ENCODE measurements at regions not wholly inside any gene's neighbourhood (a gene's known extent, or its start where the extent isn't known, plus 50 kb on each side); places are given as distances from the start of the nearest gene placed in this dataset.

GRCh38 chr5:174358276-174358675, 312.8 kb downstream of the NSG2 start:
- Histone ChIP-seq H3K9me3 (ENCODE audit: low read depth) (no peaks in the 10 kb centered on the region), H3K4me3 (no peak overlapping the region), H3K27ac (no peak overlapping the region), H3K4me2 (no peak overlapping the region), H3K79me2 (ENCODE audit: low read depth) (no peaks in the 10 kb centered on the region), H3K36me3 (no peaks in the 10 kb centered on the region), H2AFZ (replicated peaks) (no peak overlapping the region), H3K27me3 (no peaks in the 10 kb centered on the region), H3K9ac (no peak overlapping the region), H4K20me1 (ENCODE audit: low read depth) (no peaks in the 10 kb centered on the region), H3K4me1 (no peaks in the 10 kb centered on the region), H3F3A (ENCODE audit: low read depth) (no peaks in the 10 kb centered on the region)
- H3K4me3 Mint-ChIP-seq = no peak overlapping the region
- H3K27me3 Mint-ChIP-seq (ENCODE audit: insufficient read depth, low read depth) = peaks cover 7% of the 10 kb centered on the region
- TF ChIP-seq CTCF (IDR thresholded peaks at IDR 0.05) = no peak
- TF ChIP-seq EZH2phosphoT487 (IDR thresholded peaks at IDR 0.05) = no peak
- no peak for TF ChIP-seq EZH2 (IDR thresholded peaks at IDR 0.05)
- no peak overlapping the region for H3K27ac Mint-ChIP-seq
- H3K9me3 Mint-ChIP-seq = peaks cover 10% of the 10 kb centered on the region
- peaks cover 8% of the 10 kb centered on the region for H3K4me1 Mint-ChIP-seq
- DNase-seq (ENCODE audit: low spot score) = no peak
- H3K36me3 Mint-ChIP-seq = no peaks in the 10 kb centered on the region

DNA sequence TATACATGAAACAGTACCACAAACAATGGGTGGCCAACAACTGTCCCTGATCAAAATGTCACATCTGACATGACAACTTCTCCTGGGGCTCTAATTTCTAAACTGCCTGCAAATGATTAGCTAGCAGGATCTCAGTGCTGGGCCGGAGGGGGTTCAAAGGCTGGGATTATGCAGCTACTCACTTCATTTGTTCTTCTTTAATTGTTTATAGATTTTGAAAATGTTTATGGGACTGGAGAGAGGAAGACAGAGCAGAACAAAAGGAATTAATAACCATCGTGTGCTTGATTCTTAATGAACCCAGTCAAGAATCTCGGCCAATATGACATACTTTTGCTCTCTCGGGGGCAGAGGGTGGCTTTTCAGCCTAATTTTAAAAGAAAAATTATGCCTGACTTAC, 313.6 kb downstream of the NSG2 start:
- DNase-seq (ENCODE audit: low spot score) = no peak
- Histone ChIP-seq H3K9me3 (ENCODE audit: low read depth) (no peaks in the 10 kb centered on the region), H2AFZ (replicated peaks) (no peak overlapping the region), H3K4me3 (no peak overlapping the region), H3K4me2 (no peak overlapping the region), H3K27ac (no peak overlapping the region), H4K20me1 (ENCODE audit: low read depth) (no peaks in the 10 kb centered on the region), H3K79me2 (ENCODE audit: low read depth) (no peaks in the 10 kb centered on the region), H3F3A (ENCODE audit: low read depth) (no peaks in the 10 kb centered on the region), H3K36me3 (no peaks in the 10 kb centered on the region), H3K9ac (no peak overlapping the region), H3K4me1 (no peaks in the 10 kb centered on the region), H3K27me3 (no peaks in the 10 kb centered on the region)
- peaks cover 8% of the 10 kb centered on the region for H3K4me1 Mint-ChIP-seq
- H3K9me3 Mint-ChIP-seq = peaks cover 11% of the 10 kb centered on the region
- no peak overlapping the region for H3K4me3 Mint-ChIP-seq
- no peak overlapping the region for H3K27ac Mint-ChIP-seq
- peaks cover 9% of the 10 kb centered on the region for H3K27me3 Mint-ChIP-seq (ENCODE audit: insufficient read depth, low read depth)
- no peaks in the 10 kb centered on the region for H3K36me3 Mint-ChIP-seq
- TF ChIP-seq CTCF (IDR thresholded peaks at IDR 0.05) = no peak
- no peak for TF ChIP-seq EZH2phosphoT487 (IDR thresholded peaks at IDR 0.05)
- TF ChIP-seq EZH2 (IDR thresholded peaks at IDR 0.05) = no peak

DNA sequence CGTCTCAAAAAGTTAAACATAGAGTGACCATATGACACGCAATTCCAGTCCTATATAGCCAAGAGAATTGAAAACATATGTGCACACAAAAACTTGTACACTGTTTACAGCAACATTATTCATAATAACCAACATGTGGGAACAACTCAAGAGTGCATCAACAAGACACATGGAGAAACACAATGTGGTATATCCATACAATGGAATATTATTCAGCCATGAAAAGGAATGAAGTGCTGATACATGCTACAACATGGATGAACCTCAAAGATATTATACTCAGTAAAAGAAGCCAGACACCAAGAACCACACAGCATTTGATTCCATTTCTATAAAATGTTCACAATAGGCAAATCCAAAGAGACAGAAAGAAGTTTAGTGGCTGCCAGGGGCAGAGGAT, 317.0 kb downstream of the NSG2 start:
- Mint-ChIP-seq H3K4me3 (no peak overlapping the region), H3K27ac (no peak overlapping the region), H3K4me1 (peaks cover 8% of the 10 kb centered on the region), H3K27me3 (ENCODE audit: insufficient read depth, low read depth) (peaks cover 9% of the 10 kb centered on the region), H3K9me3 (peaks cover 12% of the 10 kb centered on the region), H3K36me3 (no peaks in the 10 kb centered on the region)
- no peaks in the 10 kb centered on the region for H4K20me1 ChIP-seq (ENCODE audit: low read depth)
- no peak overlapping the region for H3K4me3 ChIP-seq
- H2AFZ ChIP-seq (replicated peaks) = no peak overlapping the region
- H3K36me3 ChIP-seq = no peaks in the 10 kb centered on the region
- TF ChIP-seq CTCF (IDR thresholded peaks at IDR 0.05) = no peak
- TF ChIP-seq EZH2 (IDR thresholded peaks at IDR 0.05) = no peak
- no peak for TF ChIP-seq EZH2phosphoT487 (IDR thresholded peaks at IDR 0.05)
- no peaks in the 10 kb centered on the region for H3K9me3 ChIP-seq (ENCODE audit: low read depth)
- H3K79me2 ChIP-seq (ENCODE audit: low read depth) = no peaks in the 10 kb centered on the region
- no peak overlapping the region for H3K4me2 ChIP-seq
- H3F3A ChIP-seq (ENCODE audit: low read depth) = no peaks in the 10 kb centered on the region
- DNase-seq (ENCODE audit: low spot score) = no peak
- no peaks in the 10 kb centered on the region for H3K27me3 ChIP-seq
- no peak overlapping the region for H3K27ac ChIP-seq
- no peaks in the 10 kb centered on the region for H3K4me1 ChIP-seq
- no peak overlapping the region for H3K9ac ChIP-seq

DNA sequence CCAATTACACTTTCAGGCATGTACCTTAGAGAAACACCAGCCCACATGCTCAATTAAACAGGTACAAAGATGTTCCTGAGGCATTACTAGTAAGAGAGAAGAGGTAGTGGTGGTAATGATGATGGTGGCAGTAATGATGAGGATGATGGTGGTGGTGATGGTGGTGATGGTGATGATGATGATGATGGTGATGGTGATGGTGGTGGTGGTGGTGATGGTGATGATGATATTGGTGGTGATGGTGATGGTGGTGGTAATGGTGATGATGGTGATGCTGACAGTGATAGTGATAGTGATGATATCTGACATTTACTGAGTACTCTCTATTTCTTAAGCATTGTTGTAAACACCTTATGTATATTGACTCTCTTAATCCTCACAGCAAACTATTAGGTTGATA, 318.4 kb downstream of the NSG2 start:
- no peaks in the 10 kb centered on the region for H3K9me3 ChIP-seq (ENCODE audit: low read depth)
- H3K27ac ChIP-seq = no peak overlapping the region
- DNase-seq (ENCODE audit: low spot score) = no peak

More for the DNA sequence above, 318.4 kb downstream of the NSG2 start:
- H3K36me3 ChIP-seq = no peaks in the 10 kb centered on the region
- no peaks in the 10 kb centered on the region for H4K20me1 ChIP-seq (ENCODE audit: low read depth)
- Mint-ChIP-seq H3K27me3 (ENCODE audit: insufficient read depth, low read depth) (peaks cover 9% of the 10 kb centered on the region), H3K36me3 (no peaks in the 10 kb centered on the region), H3K27ac (no peak overlapping the region), H3K4me3 (no peak overlapping the region), H3K9me3 (peaks cover 12% of the 10 kb centered on the region), H3K4me1 (peaks cover 3% of the 10 kb centered on the region)
- no peak overlapping the region for H2AFZ ChIP-seq (replicated peaks)
- H3K9ac ChIP-seq = no peak overlapping the region
- no peaks in the 10 kb centered on the region for H3K27me3 ChIP-seq
- no peaks in the 10 kb centered on the region for H3F3A ChIP-seq (ENCODE audit: low read depth)
- H3K4me2 ChIP-seq = no peak overlapping the region
- H3K4me1 ChIP-seq = no peaks in the 10 kb centered on the region
- TF ChIP-seq EZH2 (IDR thresholded peaks at IDR 0.05) = no peak
- no peak for TF ChIP-seq CTCF (IDR thresholded peaks at IDR 0.05)
- TF ChIP-seq EZH2phosphoT487 (IDR thresholded peaks at IDR 0.05) = no peak
- H3K4me3 ChIP-seq = no peak overlapping the region
- no peaks in the 10 kb centered on the region for H3K79me2 ChIP-seq (ENCODE audit: low read depth)

Data from neural progenitor cell (in vitro differentiated cells).